Suprapubic skin (tissue), 4 donors: ENCODE measurements at regions not wholly inside any gene's neighbourhood (a gene's known extent, or its start where the extent isn't known, plus 50 kb on each side); places are given as distances from the start of the nearest gene placed in this dataset.

Experiments used
- DNase-seq, 2 donors: peaks; one replicate each; pipeline ENCODE4 v3.0.0-alpha.2; 2019; ENCODE audit warnings: low spot score in 2 of 2
- H3K27ac ChIP-seq: fragments of 200-600 bp; sonication (generic); one replicate; pipeline ENCODE4 v1.5.1; 2019
- H3K27me3 ChIP-seq: fragments of 200-600 bp; sonication (generic); one replicate; pipeline ENCODE4 v1.5.1; 2019
- H3K36me3 ChIP-seq: fragments of 200-600 bp; sonication (generic); one replicate; pipeline ENCODE4 v1.5.1; 2019
- H3K4me1 ChIP-seq: fragments of 200-600 bp; sonication (generic); one replicate; pipeline ENCODE4 v1.5.1; 2019
- H3K4me3 ChIP-seq: fragments of 200-600 bp; sonication (generic); one replicate; pipeline ENCODE4 v1.5.1; 2019; ENCODE audit warnings: mild to moderate bottlenecking
- H3K9me3 ChIP-seq: fragments of 200-600 bp; sonication (generic); one replicate; pipeline ENCODE4 v1.5.1; 2019
- EP300 ChIP-seq: sonication (generic); formaldehyde crosslinking; IDR thresholded peaks from one replicate; pipeline ENCODE4 v1.6.1; 2017; ENCODE audit warnings: antibody characterized with exemption
- POLR2A ChIP-seq, 2 donors: fragments of 450-650 bp; IDR thresholded peaks; one replicate each; pipeline ENCODE4 v1.6.1; 2017; ENCODE audit warnings: antibody characterized with exemption in 2 of 2, mild to moderate bottlenecking in 2 of 2, moderate library complexity in 2 of 2
- POLR2AphosphoS5 ChIP-seq, 3 donors: sonication (generic); formaldehyde crosslinking; IDR thresholded peaks; one replicate each; pipeline ENCODE4 v1.6.1; 2017; ENCODE audit warnings: antibody characterized with exemption in 3 of 3
- WGBS: methylation state at CpG from one replicate; pipeline ENCODE4 v1.1.5; 2018; 5-methylcytosine and 5-hydroxymethylcytosine counted together
- TF ChIP-seq, protein P1 (sequence below), 2 donors: fragments of 200-600 bp in 1 of 2; fragments of 450-650 bp in 1 of 2; sonication (generic) in 1 of 2; IDR thresholded peaks; one replicate each; pipeline ENCODE4 v1.5.1; 2016 to 2019; ENCODE audit warnings: antibody characterized with exemption in 2 of 2, mild to moderate bottlenecking in 1 of 2, moderate library complexity in 1 of 2

DNA sequence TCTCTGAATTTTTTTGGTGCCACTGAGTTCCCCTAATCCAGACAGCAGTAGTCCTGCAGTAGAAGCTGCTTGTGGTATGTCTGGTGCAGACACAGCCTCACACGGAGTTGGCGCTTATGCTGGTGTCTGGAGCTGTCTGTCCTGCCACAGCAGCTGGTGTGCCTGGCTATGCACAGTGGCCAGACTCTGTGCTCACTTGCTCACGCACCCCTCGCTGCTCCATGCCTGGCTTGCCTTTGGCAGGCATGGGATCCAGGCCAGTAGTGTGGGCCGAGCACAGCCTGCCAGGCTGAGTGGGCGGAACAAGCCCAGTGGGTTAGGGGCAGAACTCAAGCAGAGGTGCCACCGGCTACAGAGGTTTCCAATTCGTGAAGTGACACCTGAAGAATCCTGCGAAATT lies 845.9 kb upstream of the PCDH9 start:
- DNase-seq, result no peak
- WGBS, result 89% methylated on average over 9 of the region's 9 CpGs
- no peaks in the 10 kb centered on the region for H3K4me1 ChIP-seq
- no peak overlapping the region for H3K4me3 ChIP-seq
- H3K27me3 ChIP-seq, result no peaks in the 10 kb centered on the region
- no peak for TF ChIP-seq POLR2A (IDR thresholded peaks at IDR 0.05)
- no peak for TF ChIP-seq EP300
- no peak for TF ChIP-seq POLR2AphosphoS5 (IDR thresholded peaks at IDR 0.05)
- TF ChIP-seq, protein P1, sequence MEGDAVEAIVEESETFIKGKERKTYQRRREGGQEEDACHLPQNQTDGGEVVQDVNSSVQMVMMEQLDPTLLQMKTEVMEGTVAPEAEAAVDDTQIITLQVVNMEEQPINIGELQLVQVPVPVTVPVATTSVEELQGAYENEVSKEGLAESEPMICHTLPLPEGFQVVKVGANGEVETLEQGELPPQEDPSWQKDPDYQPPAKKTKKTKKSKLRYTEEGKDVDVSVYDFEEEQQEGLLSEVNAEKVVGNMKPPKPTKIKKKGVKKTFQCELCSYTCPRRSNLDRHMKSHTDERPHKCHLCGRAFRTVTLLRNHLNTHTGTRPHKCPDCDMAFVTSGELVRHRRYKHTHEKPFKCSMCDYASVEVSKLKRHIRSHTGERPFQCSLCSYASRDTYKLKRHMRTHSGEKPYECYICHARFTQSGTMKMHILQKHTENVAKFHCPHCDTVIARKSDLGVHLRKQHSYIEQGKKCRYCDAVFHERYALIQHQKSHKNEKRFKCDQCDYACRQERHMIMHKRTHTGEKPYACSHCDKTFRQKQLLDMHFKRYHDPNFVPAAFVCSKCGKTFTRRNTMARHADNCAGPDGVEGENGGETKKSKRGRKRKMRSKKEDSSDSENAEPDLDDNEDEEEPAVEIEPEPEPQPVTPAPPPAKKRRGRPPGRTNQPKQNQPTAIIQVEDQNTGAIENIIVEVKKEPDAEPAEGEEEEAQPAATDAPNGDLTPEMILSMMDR (IDR thresholded peaks at IDR 0.05), result no peak
- no peaks in the 10 kb centered on the region for H3K9me3 ChIP-seq
- H3K27ac ChIP-seq, result no peak overlapping the region
- no peaks in the 10 kb centered on the region for H3K36me3 ChIP-seq

GRCh38 chr13:68066879-68067513 lies 836.9 kb upstream of the PCDH9 start:
- Histone ChIP-seq H3K4me3 (no peak overlapping the region), H3K4me1 (no peaks in the 10 kb centered on the region), H3K9me3 (no peaks in the 10 kb centered on the region), H3K27ac (no peak overlapping the region), H3K27me3 (no peaks in the 10 kb centered on the region), H3K36me3 (no peaks in the 10 kb centered on the region)
- 70% methylated on average over 2 of the region's 2 CpGs for WGBS
- no peak for DNase-seq
- TF ChIP-seq, protein P1 (IDR thresholded peaks at IDR 0.05), result no peak
- TF ChIP-seq EP300 (no peak), POLR2AphosphoS5 (IDR thresholded peaks at IDR 0.05) (no peak), POLR2A (IDR thresholded peaks at IDR 0.05) (no peak)

GRCh38 chr13:68064001-68064770 lies 834.0 kb upstream of the PCDH9 start:
- DNase-seq, result no peak
- no peak overlapping the region for H3K4me3 ChIP-seq
- 74% methylated on average over 4 of the region's 4 CpGs for WGBS
- H3K4me1 ChIP-seq, result no peaks in the 10 kb centered on the region
- no peaks in the 10 kb centered on the region for H3K27me3 ChIP-seq
- no peak for TF ChIP-seq EP300
- no peak for TF ChIP-seq POLR2AphosphoS5 (IDR thresholded peaks at IDR 0.05)
- TF ChIP-seq POLR2A (IDR thresholded peaks at IDR 0.05), result no peak
- TF ChIP-seq, protein P1 (IDR thresholded peaks at IDR 0.05), result no peak
- no peak overlapping the region for H3K27ac ChIP-seq
- no peaks in the 10 kb centered on the region for H3K9me3 ChIP-seq
- H3K36me3 ChIP-seq, result no peaks in the 10 kb centered on the region

GRCh38 chr13:68063181-68063580 lies 833.0 kb upstream of the PCDH9 start:
- TF ChIP-seq, protein P1 (IDR thresholded peaks at IDR 0.05), result no peak
- TF ChIP-seq POLR2A (IDR thresholded peaks at IDR 0.05) (no peak), EP300 (no peak), POLR2AphosphoS5 (IDR thresholded peaks at IDR 0.05) (no peak)
- no peak overlapping the region for H3K27ac ChIP-seq
- H3K9me3 ChIP-seq, result no peaks in the 10 kb centered on the region
- no peaks in the 10 kb centered on the region for H3K4me1 ChIP-seq
- DNase-seq, result no peak
- no peaks in the 10 kb centered on the region for H3K27me3 ChIP-seq
- WGBS, result 81% methylated on average over 1 of the region's 1 CpG
- H3K4me3 ChIP-seq, result no peak overlapping the region
- H3K36me3 ChIP-seq, result no peaks in the 10 kb centered on the region

GRCh38 chr13:68057836-68058235 lies 827.7 kb upstream of the PCDH9 start:
- no peaks in the 10 kb centered on the region for H3K9me3 ChIP-seq
- DNase-seq, result no peak
- no peaks in the 10 kb centered on the region for H3K36me3 ChIP-seq
- H3K27me3 ChIP-seq, result no peaks in the 10 kb centered on the region
- no peak for TF ChIP-seq POLR2A (IDR thresholded peaks at IDR 0.05)
- no peak for TF ChIP-seq EP300
- TF ChIP-seq, protein P1 (IDR thresholded peaks at IDR 0.05), result no peak
- TF ChIP-seq POLR2AphosphoS5 (IDR thresholded peaks at IDR 0.05), result no peak
- H3K27ac ChIP-seq, result no peak overlapping the region
- no peak overlapping the region for H3K4me3 ChIP-seq
- H3K4me1 ChIP-seq, result no peaks in the 10 kb centered on the region
